ENCODE measurements at regions not wholly inside any gene's neighbourhood (a gene's known extent, or its start where the extent isn't known, plus 50 kb on each side); places are given as distances from the start of the nearest gene placed in this dataset.

- Mint-ChIP-seq H3K4me3 (no peak overlapping the region), H3K9me3 (no peaks in the 10 kb centered on the region), H3K4me1 (no peaks in the 10 kb centered on the region), H3K36me3 (ENCODE audit: low read depth) (no peaks in the 10 kb centered on the region), H3K27ac (no peak overlapping the region), H3K27me3 (ENCODE audit: low read depth, poor library complexity) (peaks cover 6% of the 10 kb centered on the region)
- TF ChIP-seq CTCF (IDR thresholded peaks at IDR 0.05): no peak
- DNase-seq: no peak
These were observed 106.4 kb downstream of the TUSC7 start for GRCh38 chr3:116815831-116816588.

GRCh38 chr3:116821371-116821770 lies 111.8 kb downstream of the TUSC7 start:
- peaks cover 6% of the 10 kb centered on the region for H3K27me3 Mint-ChIP-seq (ENCODE audit: low read depth, poor library complexity)
- H3K4me3 Mint-ChIP-seq: no peak overlapping the region

GRCh38 chr3:116824208-116824607 lies 114.6 kb downstream of the TUSC7 start:
- no peak overlapping the region for H3K27ac Mint-ChIP-seq
- no peak overlapping the region for H3K4me3 Mint-ChIP-seq
- no peaks in the 10 kb centered on the region for H3K36me3 Mint-ChIP-seq (ENCODE audit: low read depth)
- no peaks in the 10 kb centered on the region for H3K9me3 Mint-ChIP-seq
- H3K4me1 Mint-ChIP-seq: no peaks in the 10 kb centered on the region
- H3K27me3 Mint-ChIP-seq (ENCODE audit: low read depth, poor library complexity): no peaks in the 10 kb centered on the region
- TF ChIP-seq CTCF (IDR thresholded peaks at IDR 0.05): no peak
- DNase-seq: no peak

More at GRCh38 chr3:116821371-116821770, 111.8 kb downstream of the TUSC7 start:
- H3K27ac Mint-ChIP-seq: no peak overlapping the region
- H3K4me1 Mint-ChIP-seq: no peaks in the 10 kb centered on the region
- TF ChIP-seq CTCF (IDR thresholded peaks at IDR 0.05): no peak
- H3K36me3 Mint-ChIP-seq (ENCODE audit: low read depth): no peaks in the 10 kb centered on the region
- no peaks in the 10 kb centered on the region for H3K9me3 Mint-ChIP-seq
- DNase-seq: no peak

- no peak for TF ChIP-seq CTCF (IDR thresholded peaks at IDR 0.05)
- H3K27me3 Mint-ChIP-seq (ENCODE audit: low read depth, poor library complexity): no peaks in the 10 kb centered on the region
- no peak for DNase-seq
- H3K4me3 Mint-ChIP-seq: no peak overlapping the region
- H3K9me3 Mint-ChIP-seq: no peaks in the 10 kb centered on the region
- H3K27ac Mint-ChIP-seq: no peak overlapping the region
- H3K36me3 Mint-ChIP-seq (ENCODE audit: low read depth): no peaks in the 10 kb centered on the region
- H3K4me1 Mint-ChIP-seq: no peaks in the 10 kb centered on the region
These were observed 123.6 kb downstream of the TUSC7 start for GRCh38 chr3:116833202-116833601.

GRCh38 chr3:116834816-116835215 lies 125.2 kb downstream of the TUSC7 start:
- Mint-ChIP-seq H3K27ac (no peak overlapping the region), H3K4me1 (no peaks in the 10 kb centered on the region), H3K27me3 (ENCODE audit: low read depth, poor library complexity) (no peaks in the 10 kb centered on the region), H3K9me3 (no peaks in the 10 kb centered on the region), H3K36me3 (ENCODE audit: low read depth) (no peaks in the 10 kb centered on the region), H3K4me3 (no peak overlapping the region)
- TF ChIP-seq CTCF (IDR thresholded peaks at IDR 0.05): no peak
- DNase-seq: no peak

GRCh38 chr3:116835658-116836057 lies 126.1 kb downstream of the TUSC7 start:
- no peaks in the 10 kb centered on the region for H3K36me3 Mint-ChIP-seq (ENCODE audit: low read depth)
- no peak for TF ChIP-seq CTCF (IDR thresholded peaks at IDR 0.05)
- no peak overlapping the region for H3K4me3 Mint-ChIP-seq
- no peaks in the 10 kb centered on the region for H3K27me3 Mint-ChIP-seq (ENCODE audit: low read depth, poor library complexity)
- no peaks in the 10 kb centered on the region for H3K4me1 Mint-ChIP-seq
- H3K9me3 Mint-ChIP-seq: no peaks in the 10 kb centered on the region
- H3K27ac Mint-ChIP-seq: no peak overlapping the region
- DNase-seq: no peak

Data from nephron progenitor cell (in vitro differentiated cells).